Chondrocyte (in vitro differentiated cells): ENCODE measurements at regions not wholly inside any gene's neighbourhood (a gene's known extent, or its start where the extent isn't known, plus 50 kb on each side); places are given as distances from the start of the nearest gene placed in this dataset.

Experiments
- DNase-seq: peaks from one replicate; pipeline ENCODE4 v3.0.0; 2021; ENCODE audit warnings: mixed read lengths, low spot score
- H3K27ac Mint-ChIP-seq: one replicate; pipeline ENCODE4 v1.8.0; 2021; ENCODE audit warnings: mild to moderate bottlenecking, moderate library complexity, mixed read lengths; ENCODE audit not compliant: unreplicated experiment
- H3K27me3 Mint-ChIP-seq: 2 replicates; pipeline ENCODE4 v1.8.0; 2021; ENCODE audit warnings: low read depth, mixed read lengths
- H3K36me3 Mint-ChIP-seq: 2 replicates; pipeline ENCODE4 v1.8.0; 2021; ENCODE audit warnings: low read depth, mixed read lengths
- H3K4me1 Mint-ChIP-seq: 2 replicates; pipeline ENCODE4 v1.8.0; 2021; ENCODE audit warnings: low read depth, mild to moderate bottlenecking, mixed read lengths
- H3K4me3 Mint-ChIP-seq: one replicate; pipeline ENCODE4 v1.8.0; 2021; ENCODE audit warnings: mild to moderate bottlenecking, moderate library complexity, mixed read lengths; ENCODE audit not compliant: unreplicated experiment
- H3K9me3 Mint-ChIP-seq: 2 replicates; pipeline ENCODE4 v1.8.0; 2021; ENCODE audit warnings: low read depth, mixed read lengths
- TF ChIP-seq, protein P1 (sequence below): fragments of 200-600 bp; sonication (generic); IDR thresholded peaks from 2 replicates; pipeline ENCODE4 v1.5.0; 2021; ENCODE audit warnings: antibody characterized with exemption, mild to moderate bottlenecking, moderate library complexity

- Mint-ChIP-seq H3K36me3 (peaks cover 2% of the 10 kb centered on the region), H3K27ac (no peak overlapping the region), H3K27me3 (peaks cover 3% of the 10 kb centered on the region), H3K9me3 (no peaks in the 10 kb centered on the region), H3K4me1 (no peaks in the 10 kb centered on the region), H3K4me3 (no peak overlapping the region)
- DNase-seq: no peak
- TF ChIP-seq, protein P1, sequence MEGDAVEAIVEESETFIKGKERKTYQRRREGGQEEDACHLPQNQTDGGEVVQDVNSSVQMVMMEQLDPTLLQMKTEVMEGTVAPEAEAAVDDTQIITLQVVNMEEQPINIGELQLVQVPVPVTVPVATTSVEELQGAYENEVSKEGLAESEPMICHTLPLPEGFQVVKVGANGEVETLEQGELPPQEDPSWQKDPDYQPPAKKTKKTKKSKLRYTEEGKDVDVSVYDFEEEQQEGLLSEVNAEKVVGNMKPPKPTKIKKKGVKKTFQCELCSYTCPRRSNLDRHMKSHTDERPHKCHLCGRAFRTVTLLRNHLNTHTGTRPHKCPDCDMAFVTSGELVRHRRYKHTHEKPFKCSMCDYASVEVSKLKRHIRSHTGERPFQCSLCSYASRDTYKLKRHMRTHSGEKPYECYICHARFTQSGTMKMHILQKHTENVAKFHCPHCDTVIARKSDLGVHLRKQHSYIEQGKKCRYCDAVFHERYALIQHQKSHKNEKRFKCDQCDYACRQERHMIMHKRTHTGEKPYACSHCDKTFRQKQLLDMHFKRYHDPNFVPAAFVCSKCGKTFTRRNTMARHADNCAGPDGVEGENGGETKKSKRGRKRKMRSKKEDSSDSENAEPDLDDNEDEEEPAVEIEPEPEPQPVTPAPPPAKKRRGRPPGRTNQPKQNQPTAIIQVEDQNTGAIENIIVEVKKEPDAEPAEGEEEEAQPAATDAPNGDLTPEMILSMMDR: no peak
These were observed 308.9 kb upstream of the MPDZ start for GRCh38 chr9:13588151-13589033.

DNA sequence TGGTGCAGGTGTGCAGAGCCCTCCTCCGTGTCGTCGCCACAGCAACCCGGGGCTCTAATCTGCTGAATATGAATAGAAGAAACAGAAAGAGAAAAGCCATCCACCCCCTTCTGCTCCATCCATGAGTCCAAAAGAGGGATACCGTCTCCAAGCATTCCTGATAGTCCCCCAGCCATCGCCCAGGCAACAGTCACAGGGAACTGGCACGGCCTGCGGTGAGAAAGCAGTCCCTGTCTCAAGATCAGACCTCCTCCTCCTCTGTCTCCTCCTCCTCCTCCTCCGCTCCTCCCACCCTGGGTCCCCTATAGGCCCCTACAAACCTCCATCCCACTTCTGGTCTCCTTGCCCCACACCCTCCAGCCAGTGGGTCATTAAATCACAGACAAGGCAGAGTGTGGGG, 308.1 kb upstream of the MPDZ start:
- no peaks in the 10 kb centered on the region for H3K4me1 Mint-ChIP-seq
- no peak for DNase-seq
- no peak overlapping the region for H3K4me3 Mint-ChIP-seq
- H3K27ac Mint-ChIP-seq: no peak overlapping the region
- no peaks in the 10 kb centered on the region for H3K9me3 Mint-ChIP-seq
- TF ChIP-seq, protein P1: no peak
- peaks cover 3% of the 10 kb centered on the region for H3K27me3 Mint-ChIP-seq
- H3K36me3 Mint-ChIP-seq: peaks cover 2% of the 10 kb centered on the region

- no peak overlapping the region for H3K4me3 Mint-ChIP-seq
- H3K27ac Mint-ChIP-seq: no peak overlapping the region
- no peak for DNase-seq
- no peaks in the 10 kb centered on the region for H3K4me1 Mint-ChIP-seq
- TF ChIP-seq, protein P1: no peak
- peaks cover 3% of the 10 kb centered on the region for H3K27me3 Mint-ChIP-seq
- H3K36me3 Mint-ChIP-seq: peaks cover 2% of the 10 kb centered on the region
- H3K9me3 Mint-ChIP-seq: no peaks in the 10 kb centered on the region
These were observed 307.3 kb upstream of the MPDZ start for GRCh38 chr9:13586587-13587374.

GRCh38 chr9:13580760-13581159, 301.3 kb upstream of the MPDZ start:
- no peaks in the 10 kb centered on the region for H3K9me3 Mint-ChIP-seq
- TF ChIP-seq, protein P1: no peak
- H3K4me1 Mint-ChIP-seq: no peaks in the 10 kb centered on the region
- H3K36me3 Mint-ChIP-seq: no peaks in the 10 kb centered on the region
- DNase-seq: no peak
- H3K4me3 Mint-ChIP-seq: no peak overlapping the region
- H3K27me3 Mint-ChIP-seq: no peaks in the 10 kb centered on the region
- no peak overlapping the region for H3K27ac Mint-ChIP-seq

DNA sequence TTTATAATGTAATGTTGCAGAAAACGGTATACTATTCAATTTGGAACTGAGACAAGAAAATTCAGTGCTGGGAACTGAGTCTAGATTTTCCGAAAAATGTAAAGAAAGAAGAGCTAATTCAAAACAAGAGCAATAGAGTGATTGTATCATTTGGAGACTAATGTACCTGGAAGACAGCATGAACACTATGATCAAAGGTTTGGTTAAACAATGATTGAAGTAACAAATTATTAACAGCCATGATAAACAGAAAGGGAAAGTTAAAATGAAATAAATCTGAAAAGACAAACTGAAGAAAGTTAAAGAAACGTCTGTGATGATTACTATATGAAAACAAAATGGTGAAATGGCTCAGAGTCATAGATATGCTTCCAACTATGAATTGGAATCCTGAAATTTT, 300.6 kb upstream of the MPDZ start:
- Mint-ChIP-seq H3K9me3 (no peaks in the 10 kb centered on the region), H3K36me3 (no peaks in the 10 kb centered on the region), H3K4me1 (peaks cover 3% of the 10 kb centered on the region), H3K27me3 (no peaks in the 10 kb centered on the region), H3K27ac (no peak overlapping the region), H3K4me3 (no peak overlapping the region)
- no peak for DNase-seq
- TF ChIP-seq, protein P1: no peak
